Osteoblast (primary cell): ENCODE measurements at regions not wholly inside any gene's neighbourhood (a gene's known extent, or its start where the extent isn't known, plus 50 kb on each side); places are given as distances from the start of the nearest gene placed in this dataset.
A peak's percentile ranks its signal among the peaks of the same experiment; 100 is the strongest.

ENCODE experiments used
- DNase-seq: peaks from one replicate; pipeline ENCODE4 v3.0.0; 2011; ENCODE audit warnings: low spot score, mixed read lengths; ENCODE audit not compliant: insufficient read length; ENCODE audit errors: missing footprints
- H2AFZ ChIP-seq: 2 replicates; pipeline ENCODE4 v1.6.0; 2011; ENCODE audit warnings: mild to moderate bottlenecking, low read length
- H3K27ac ChIP-seq: 2 replicates; pipeline ENCODE4 v1.5.1; 2011; ENCODE audit warnings: mild to moderate bottlenecking, low read depth, low read length, moderate library complexity
- H3K27me3 ChIP-seq: 2 replicates; pipeline ENCODE4 v1.6.0; 2012; ENCODE audit warnings: mild to moderate bottlenecking, control low read depth, inconsistent platforms, low read length, moderate library complexity; ENCODE audit not compliant: insufficient read depth
- H3K36me3 ChIP-seq: 2 replicates; pipeline ENCODE4 v1.5.1; 2011; ENCODE audit warnings: mild to moderate bottlenecking, low read length, control low read depth, moderate library complexity; ENCODE audit not compliant: insufficient read depth
- H3K4me1 ChIP-seq: 2 replicates; pipeline ENCODE4 v1.5.1; 2011; ENCODE audit warnings: mild to moderate bottlenecking, low read length, control low read depth, moderate library complexity; ENCODE audit not compliant: insufficient read depth
- H3K4me2 ChIP-seq: 2 replicates; pipeline ENCODE4 v1.6.0; 2011; ENCODE audit warnings: mild to moderate bottlenecking, low read length; ENCODE audit not compliant: insufficient read depth
- H3K4me3 ChIP-seq: fragments of 200-600 bp; sonication (generic); 3 replicates; pipeline ENCODE4 v1.5.1; 2012; ENCODE audit warnings: mild to moderate bottlenecking, low read length, inconsistent platforms; ENCODE audit not compliant: insufficient read depth
- H3K79me2 ChIP-seq: 2 replicates; pipeline ENCODE4 v1.6.0; 2012; ENCODE audit warnings: mild to moderate bottlenecking, low read length, control low read depth, inconsistent platforms; ENCODE audit not compliant: insufficient read depth
- H3K9me3 ChIP-seq: 2 replicates; pipeline ENCODE4 v1.5.1; 2011; ENCODE audit warnings: low read depth, low read length, control low read depth
- H4K20me1 ChIP-seq: 2 replicates; pipeline ENCODE4 v1.6.0; 2012; ENCODE audit warnings: mild to moderate bottlenecking, low read length, control low read depth; ENCODE audit not compliant: insufficient read depth
- CTCF ChIP-seq: IDR thresholded peaks from 2 replicates; pipeline ENCODE4 v1.5.1; 2011; ENCODE audit warnings: mild to moderate bottlenecking, low read depth, low read length, moderate library complexity; ENCODE audit errors: extremely low read depth

GRCh38 chr1:234924450-234925355 is 203.9 kb downstream of the TOMM20 start:
- TF ChIP-seq CTCF: no peak
- H2AFZ ChIP-seq: no peak overlapping the region
- no peaks in the 10 kb centered on the region for H4K20me1 ChIP-seq
- peak overlapping the region; percentile 94 for H3K27ac ChIP-seq
- H3K4me2 ChIP-seq: no peak overlapping the region
- no peak overlapping the region for H3K4me3 ChIP-seq
- peaks cover 19% of the 10 kb centered on the region for H3K4me1 ChIP-seq
- no peaks in the 10 kb centered on the region for H3K9me3 ChIP-seq
- no peaks in the 10 kb centered on the region for H3K27me3 ChIP-seq
- no peaks in the 10 kb centered on the region for H3K36me3 ChIP-seq
- H3K79me2 ChIP-seq: no peaks in the 10 kb centered on the region
- no peak for DNase-seq

- H2AFZ ChIP-seq: no peak overlapping the region
- H3K9me3 ChIP-seq: no peaks in the 10 kb centered on the region
- peaks cover 30% of the 10 kb centered on the region for H3K4me1 ChIP-seq
- TF ChIP-seq CTCF: no peak
- H3K36me3 ChIP-seq: no peaks in the 10 kb centered on the region
- H3K4me2 ChIP-seq: no peak overlapping the region
- no peak overlapping the region for H3K27ac ChIP-seq
- H3K79me2 ChIP-seq: no peaks in the 10 kb centered on the region
- no peak overlapping the region for H3K4me3 ChIP-seq
- no peaks in the 10 kb centered on the region for H4K20me1 ChIP-seq
- H3K27me3 ChIP-seq: no peaks in the 10 kb centered on the region
- DNase-seq: no peak
These were observed 205.0 kb downstream of the TOMM20 start for GRCh38 chr1:234923626-234924025.

GRCh38 chr1:234922987-234923386 is 205.7 kb downstream of the TOMM20 start:
- no peak for DNase-seq
- Histone ChIP-seq H4K20me1 (no peaks in the 10 kb centered on the region), H3K9me3 (no peaks in the 10 kb centered on the region), H3K36me3 (no peaks in the 10 kb centered on the region), H3K4me3 (no peak overlapping the region), H3K4me2 (no peak overlapping the region), H3K27ac (no peak overlapping the region), H2AFZ (no peak overlapping the region), H3K27me3 (no peaks in the 10 kb centered on the region), H3K4me1 (peaks cover 36% of the 10 kb centered on the region), H3K79me2 (no peaks in the 10 kb centered on the region)
- TF ChIP-seq CTCF: no peak

GRCh38 chr1:234921266-234922062 is 207.2 kb downstream of the TOMM20 start:
- H2AFZ ChIP-seq: no peak overlapping the region
- no peaks in the 10 kb centered on the region for H3K27me3 ChIP-seq
- DNase-seq: peak; percentile 73
- H3K4me3 ChIP-seq: no peak overlapping the region
- no peak for TF ChIP-seq CTCF
- no peaks in the 10 kb centered on the region for H4K20me1 ChIP-seq
- H3K36me3 ChIP-seq: no peaks in the 10 kb centered on the region
- peak overlapping the region; percentile 83 for H3K27ac ChIP-seq
- H3K9me3 ChIP-seq: no peaks in the 10 kb centered on the region
- no peak overlapping the region for H3K4me2 ChIP-seq
- H3K79me2 ChIP-seq: no peaks in the 10 kb centered on the region
- H3K4me1 ChIP-seq: peaks cover 35% of the 10 kb centered on the region
